CD4-positive, alpha-beta T cell (primary cell): ENCODE measurements at regions not wholly inside any gene's neighbourhood (a gene's known extent, or its start where the extent isn't known, plus 50 kb on each side); places are given as distances from the start of the nearest gene placed in this dataset.

Experiments used
- ATAC-seq: fragments of 200-7000 bp; cut with Tn5 transposase; one replicate; pipeline ENCODE4 v1.10.0; 2022; ENCODE audit warnings: mild to moderate bottlenecking; ENCODE audit not compliant: poor library complexity
- CTCF ChIA-PET: fragments of 350-600 bp; sonication (Branson Sonifier 250); formaldehyde crosslinking; loops from one replicate; lab custom pipeline; 2021; ENCODE audit warnings: antibody characterized with exemption, inconsistent platforms; lab: Charles Lee
- POLR2A ChIA-PET: fragments of 350-600 bp; sonication (Branson Sonifier 250); formaldehyde crosslinking; loops from one replicate; lab custom pipeline; 2021; ENCODE audit warnings: antibody characterized with exemption, inconsistent platforms; lab: Charles Lee
- DNase-seq, 14 experiments: peaks; one replicate each; pipeline ENCODE4 v3.0.0-alpha.2; 2013 to 2020; ENCODE audit warnings: mixed read lengths in 2 of 14
- H3K27ac ChIP-seq, 2 donors: one replicate each; pipeline versions ENCODE4 v1.5.1 to v1.7.0; 2013; ENCODE audit warnings: low read length in 2 of 2, low read depth in 1 of 2, mild to moderate bottlenecking in 1 of 2
- H3K27me3 ChIP-seq, 2 experiments: 1 replicate in 1 of 2; 2 replicates in 1 of 2; pipeline versions ENCODE4 v1.6.1 to v1.7.0; 2013; ENCODE audit warnings: low read length in 2 of 2, control low read depth in 1 of 2, mild to moderate bottlenecking in 1 of 2, moderate library complexity in 1 of 2; ENCODE audit not compliant: insufficient read depth in 2 of 2, control insufficient read depth in 1 of 2
- H3K36me3 ChIP-seq: one replicate; pipeline ENCODE4 v1.6.1; 2013; ENCODE audit warnings: low read length, control low read depth; ENCODE audit not compliant: insufficient read depth
- H3K4me1 ChIP-seq: one replicate; pipeline ENCODE4 v1.6.1; 2013; ENCODE audit warnings: low read length, control low read depth; ENCODE audit not compliant: insufficient read depth
- H3K4me3 ChIP-seq: one replicate; pipeline ENCODE4 v1.5.1; 2013; ENCODE audit warnings: mild to moderate bottlenecking, low read length, moderate library complexity
- H3K9me3 ChIP-seq, 2 experiments: 1 replicate in 1 of 2; 2 replicates in 1 of 2; pipeline versions ENCODE4 v1.6.1 to v1.7.0; 2013; ENCODE audit warnings: low read length in 2 of 2, mild to moderate bottlenecking in 2 of 2, control low read depth in 1 of 2, moderate library complexity in 1 of 2; ENCODE audit not compliant: control insufficient read depth in 1 of 2, insufficient read depth in 1 of 2
- H3K27ac Mint-ChIP-seq: one replicate; pipeline ENCODE4 v1.8.0; 2020; ENCODE audit warnings: mixed read lengths
- H3K27me3 Mint-ChIP-seq: one replicate; pipeline ENCODE4 v1.8.0; 2021; ENCODE audit warnings: mixed read lengths
- H3K36me3 Mint-ChIP-seq: one replicate; pipeline ENCODE4 v1.8.0; 2021; ENCODE audit warnings: low read depth, mixed read lengths
- H3K4me1 Mint-ChIP-seq: one replicate; pipeline ENCODE4 v1.8.0; 2021; ENCODE audit warnings: low read depth, mixed read lengths
- H3K4me3 Mint-ChIP-seq: one replicate; pipeline ENCODE4 v1.8.0; 2020; ENCODE audit warnings: mild to moderate bottlenecking, mixed read lengths
- H3K9me3 Mint-ChIP-seq: one replicate; pipeline ENCODE4 v1.8.0; 2020; ENCODE audit warnings: mixed read lengths
- intact Hi-C, 2 experiments: fragments of 100-400 bp; cut with DNase I in 1 of 2; cut with micrococcal nuclease in 1 of 2; formaldehyde crosslinking; loops; one replicate each; pipeline versions ENCODE4 v1.15.1 to v1.9.0; 2023 to 2025; cut with DNase I, micrococcal nuclease
- TF ChIP-seq, protein P1 (sequence below): fragments of 200-600 bp; IDR thresholded peaks from one replicate; pipeline ENCODE4 v1.8.0; 2022; ENCODE audit warnings: antibody characterized with exemption, mild to moderate bottlenecking

- no peak for ATAC-seq
- Mint-ChIP-seq H3K4me1 (no peaks in the 10 kb centered on the region), H3K36me3 (no peaks in the 10 kb centered on the region), H3K27ac (no peak overlapping the region), H3K4me3 (no peak overlapping the region), H3K27me3 (no peaks in the 10 kb centered on the region), H3K9me3 (peaks cover 15% of the 10 kb centered on the region)
- intact Hi-C loops = no loop called here
- POLR2A ChIA-PET = no interaction called here
- no peak for DNase-seq
- CTCF ChIA-PET = no interaction called here
- H3K27ac ChIP-seq = no peak overlapping the region
- no peak overlapping the region for H3K4me3 ChIP-seq
- TF ChIP-seq, protein P1, sequence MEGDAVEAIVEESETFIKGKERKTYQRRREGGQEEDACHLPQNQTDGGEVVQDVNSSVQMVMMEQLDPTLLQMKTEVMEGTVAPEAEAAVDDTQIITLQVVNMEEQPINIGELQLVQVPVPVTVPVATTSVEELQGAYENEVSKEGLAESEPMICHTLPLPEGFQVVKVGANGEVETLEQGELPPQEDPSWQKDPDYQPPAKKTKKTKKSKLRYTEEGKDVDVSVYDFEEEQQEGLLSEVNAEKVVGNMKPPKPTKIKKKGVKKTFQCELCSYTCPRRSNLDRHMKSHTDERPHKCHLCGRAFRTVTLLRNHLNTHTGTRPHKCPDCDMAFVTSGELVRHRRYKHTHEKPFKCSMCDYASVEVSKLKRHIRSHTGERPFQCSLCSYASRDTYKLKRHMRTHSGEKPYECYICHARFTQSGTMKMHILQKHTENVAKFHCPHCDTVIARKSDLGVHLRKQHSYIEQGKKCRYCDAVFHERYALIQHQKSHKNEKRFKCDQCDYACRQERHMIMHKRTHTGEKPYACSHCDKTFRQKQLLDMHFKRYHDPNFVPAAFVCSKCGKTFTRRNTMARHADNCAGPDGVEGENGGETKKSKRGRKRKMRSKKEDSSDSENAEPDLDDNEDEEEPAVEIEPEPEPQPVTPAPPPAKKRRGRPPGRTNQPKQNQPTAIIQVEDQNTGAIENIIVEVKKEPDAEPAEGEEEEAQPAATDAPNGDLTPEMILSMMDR = no peak
- peaks cover 0 to 3% of the 10 kb centered on the region in 2 experiments for H3K9me3 ChIP-seq
- H3K36me3 ChIP-seq = no peaks in the 10 kb centered on the region
- no peaks in the 10 kb centered on the region for H3K4me1 ChIP-seq
- no peaks in the 10 kb centered on the region for H3K27me3 ChIP-seq
Measured at GRCh38 chr14:26319139-26319864, 278.5 kb downstream of the NOVA1 start.

DNA sequence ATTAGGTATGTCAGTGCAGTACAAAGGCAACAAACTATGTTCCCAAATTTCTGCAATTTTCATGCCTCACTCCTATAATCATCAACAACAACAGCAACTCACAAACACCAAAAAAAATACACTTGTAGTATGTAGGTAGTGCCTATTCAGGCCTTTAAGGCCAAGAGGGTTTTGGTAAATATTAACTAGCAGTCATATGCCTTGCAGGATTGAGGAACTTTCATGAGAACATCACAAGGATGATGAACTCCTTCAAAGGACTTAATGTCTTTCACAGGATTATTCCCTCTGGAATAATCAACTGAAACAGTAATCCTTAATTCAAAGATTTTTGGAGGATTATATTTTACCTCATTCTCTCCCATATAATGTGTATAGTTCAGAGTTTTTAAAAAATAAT is 293.8 kb downstream of the NOVA1 start:
- Histone ChIP-seq H3K27ac (no peak overlapping the region), H3K9me3 (peaks cover 5 to 23% of the 10 kb centered on the region in 2 experiments), H3K4me3 (no peak overlapping the region), H3K36me3 (no peaks in the 10 kb centered on the region), H3K4me1 (no peaks in the 10 kb centered on the region), H3K27me3 (no peaks in the 10 kb centered on the region)
- DNase-seq = no peak
- POLR2A ChIA-PET = no interaction called here
- H3K4me1 Mint-ChIP-seq = no peaks in the 10 kb centered on the region
- ATAC-seq = no peak
- H3K4me3 Mint-ChIP-seq = no peak overlapping the region
- H3K9me3 Mint-ChIP-seq = peaks cover 14% of the 10 kb centered on the region
- intact Hi-C loops = no loop called here
- TF ChIP-seq, protein P1 = no peak
- no peaks in the 10 kb centered on the region for H3K27me3 Mint-ChIP-seq
- H3K36me3 Mint-ChIP-seq = no peaks in the 10 kb centered on the region
- CTCF ChIA-PET = no interaction called here
- no peak overlapping the region for H3K27ac Mint-ChIP-seq

DNA sequence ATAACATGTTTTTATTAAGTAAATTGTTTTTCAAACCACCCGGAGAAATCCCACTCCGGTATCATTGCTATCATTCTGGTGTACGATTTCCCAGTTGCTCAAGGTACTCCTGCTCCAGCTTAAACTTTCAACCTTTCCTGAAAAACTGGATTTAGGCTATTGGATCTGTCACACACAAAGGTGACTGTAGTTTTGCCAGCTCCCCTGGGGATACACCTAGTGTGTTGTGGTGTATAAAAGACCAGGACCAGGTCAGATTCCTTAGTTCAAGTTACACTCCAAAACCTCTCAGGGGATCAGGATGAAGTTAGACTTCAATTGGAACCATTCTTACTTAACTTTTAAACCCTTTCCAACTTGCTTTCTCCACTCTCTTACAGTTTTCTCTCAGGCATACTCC is 303.9 kb downstream of the NOVA1 start:
- TF ChIP-seq, protein P1 = no peak
- no peaks in the 10 kb centered on the region for H3K4me1 ChIP-seq
- H3K36me3 ChIP-seq = no peaks in the 10 kb centered on the region
- Mint-ChIP-seq H3K4me1 (no peaks in the 10 kb centered on the region), H3K36me3 (no peaks in the 10 kb centered on the region), H3K27me3 (no peaks in the 10 kb centered on the region), H3K9me3 (peaks cover 9% of the 10 kb centered on the region), H3K4me3 (no peak overlapping the region), H3K27ac (no peak overlapping the region)
- DNase-seq = no peak
- H3K27ac ChIP-seq = no peak overlapping the region
- intact Hi-C loops = no loop called here
- H3K9me3 ChIP-seq = no peaks in the 10 kb centered on the region
- ChIA-PET POLR2A (no interaction called here), CTCF (no interaction called here)
- H3K4me3 ChIP-seq = no peak overlapping the region
- ATAC-seq = no peak
- H3K27me3 ChIP-seq = no peaks in the 10 kb centered on the region
